ENCODE measurements at regions not wholly inside any gene's neighbourhood (a gene's known extent, or its start where the extent isn't known, plus 50 kb on each side); places are given as distances from the start of the nearest gene placed in this dataset.
"Not testable (repeated sequence)": the region's sequence is repeated elsewhere in the genome, so short reads cannot be mapped to it uniquely, and the experiment has no call there.

GRCh38 chr6:48641544-48641943 is 530.5 kb upstream of the PTCHD4 start:
- no peak for DNase-seq
- TF ChIP-seq, protein P1, sequence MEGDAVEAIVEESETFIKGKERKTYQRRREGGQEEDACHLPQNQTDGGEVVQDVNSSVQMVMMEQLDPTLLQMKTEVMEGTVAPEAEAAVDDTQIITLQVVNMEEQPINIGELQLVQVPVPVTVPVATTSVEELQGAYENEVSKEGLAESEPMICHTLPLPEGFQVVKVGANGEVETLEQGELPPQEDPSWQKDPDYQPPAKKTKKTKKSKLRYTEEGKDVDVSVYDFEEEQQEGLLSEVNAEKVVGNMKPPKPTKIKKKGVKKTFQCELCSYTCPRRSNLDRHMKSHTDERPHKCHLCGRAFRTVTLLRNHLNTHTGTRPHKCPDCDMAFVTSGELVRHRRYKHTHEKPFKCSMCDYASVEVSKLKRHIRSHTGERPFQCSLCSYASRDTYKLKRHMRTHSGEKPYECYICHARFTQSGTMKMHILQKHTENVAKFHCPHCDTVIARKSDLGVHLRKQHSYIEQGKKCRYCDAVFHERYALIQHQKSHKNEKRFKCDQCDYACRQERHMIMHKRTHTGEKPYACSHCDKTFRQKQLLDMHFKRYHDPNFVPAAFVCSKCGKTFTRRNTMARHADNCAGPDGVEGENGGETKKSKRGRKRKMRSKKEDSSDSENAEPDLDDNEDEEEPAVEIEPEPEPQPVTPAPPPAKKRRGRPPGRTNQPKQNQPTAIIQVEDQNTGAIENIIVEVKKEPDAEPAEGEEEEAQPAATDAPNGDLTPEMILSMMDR (IDR thresholded peaks at IDR 0.05), result no peak
- Mint-ChIP-seq H3K27me3 (ENCODE audit: low read depth in 2 of 2) (no peaks in the 10 kb centered on the region), H3K36me3 (peaks cover 13% of the 10 kb centered on the region), H3K27ac (no peak overlapping the region), H3K9me3 (peaks cover 12 to 32% of the 10 kb centered on the region in 2 donors), H3K4me1 (no peaks in the 10 kb centered on the region), H3K4me3 (no peak overlapping the region)
- no peaks in the 10 kb centered on the region for H3K36me3 ChIP-seq (ENCODE audit: control insufficient read depth, insufficient read depth, low read length)
- no peaks in the 10 kb centered on the region for H3K4me1 ChIP-seq (ENCODE audit: control insufficient read depth, insufficient read depth, low read length)
- H3K9me3 ChIP-seq (ENCODE audit: control insufficient read depth, insufficient read depth, low read length), result no peaks in the 10 kb centered on the region
- no peak overlapping the region for H3K4me3 ChIP-seq (ENCODE audit: low read length)
- no peaks in the 10 kb centered on the region for H3K27me3 ChIP-seq (ENCODE audit: control insufficient read depth, insufficient read depth, low read length)
- WGBS (ENCODE audit: insufficient coverage), result 45% methylated on average over 1 of the region's 2 CpGs
- intact Hi-C loops (cut with micrococcal nuclease), result no loop called here
- no peak for ATAC-seq
- H3K27ac ChIP-seq (ENCODE audit: low read length), result no peak overlapping the region

DNA sequence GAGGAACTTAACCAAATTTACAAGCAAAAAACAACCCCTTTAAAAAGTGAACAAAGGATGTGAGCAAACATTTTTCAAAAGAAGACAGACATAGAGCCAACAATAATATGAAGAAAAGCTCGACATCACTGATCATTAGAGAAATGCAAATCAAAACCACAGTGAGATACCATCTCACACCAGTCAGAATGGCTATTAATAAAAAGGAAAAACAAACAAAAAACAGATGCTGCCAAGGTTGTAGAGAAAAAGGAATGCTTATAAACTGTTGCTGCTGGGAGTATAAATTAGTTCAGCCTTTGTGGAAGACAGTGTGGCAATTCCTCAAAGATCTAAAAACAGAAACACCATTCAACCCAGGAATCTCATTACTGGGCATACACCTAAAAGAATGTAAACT is 527.8 kb upstream of the PTCHD4 start:
- H3K27me3 Mint-ChIP-seq (ENCODE audit: low read depth in 2 of 2); H3K4me1 ChIP-seq (ENCODE audit: control insufficient read depth, insufficient read depth, low read length); ATAC-seq; H3K27ac Mint-ChIP-seq; intact Hi-C loops (cut with micrococcal nuclease); H3K27ac ChIP-seq (ENCODE audit: low read length); H3K4me1 Mint-ChIP-seq; H3K4me3 Mint-ChIP-seq; H3K36me3 ChIP-seq (ENCODE audit: control insufficient read depth, insufficient read depth, low read length); H3K27me3 ChIP-seq (ENCODE audit: control insufficient read depth, insufficient read depth, low read length); H3K4me3 ChIP-seq (ENCODE audit: low read length); H3K9me3 ChIP-seq (ENCODE audit: control insufficient read depth, insufficient read depth, low read length); DNase-seq: not testable (repeated sequence)
- Mint-ChIP-seq H3K9me3 (peaks cover 12 to 33% of the 10 kb centered on the region in 2 donors), H3K36me3 (peaks cover 13% of the 10 kb centered on the region)
- WGBS (ENCODE audit: insufficient coverage), result no CpG with 5 or more reads among the region's 1 CpG

DNA sequence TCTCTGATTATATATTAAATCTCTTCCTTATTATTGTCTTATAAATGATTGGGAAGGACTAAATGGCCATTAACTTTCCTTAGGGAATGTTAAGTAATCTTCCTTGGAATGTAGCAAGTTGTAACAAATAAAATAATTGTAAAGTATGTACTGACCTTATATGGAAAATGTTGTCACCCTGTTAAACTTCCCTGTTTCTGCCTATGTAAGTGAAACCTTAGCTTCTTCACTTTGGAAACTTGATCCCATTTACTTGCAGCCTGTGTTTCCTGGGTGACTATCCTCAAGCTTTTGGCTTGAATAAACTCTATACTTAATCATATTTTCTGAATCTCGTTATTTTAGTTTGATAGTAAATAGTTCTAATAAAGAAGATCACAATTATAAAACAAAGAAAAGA is 519.5 kb upstream of the PTCHD4 start:
- Mint-ChIP-seq H3K36me3 (peaks cover 7% of the 10 kb centered on the region), H3K4me3 (no peak overlapping the region), H3K27ac (no peak overlapping the region), H3K27me3 (ENCODE audit: low read depth in 2 of 2) (no peaks in the 10 kb centered on the region), H3K9me3 (peaks cover 10 to 13% of the 10 kb centered on the region in 2 donors), H3K4me1 (no peaks in the 10 kb centered on the region)
- WGBS (ENCODE audit: insufficient coverage), result no CpG with 5 or more reads among the region's 1 CpG
- H3K4me1 ChIP-seq (ENCODE audit: control insufficient read depth, insufficient read depth, low read length), result no peaks in the 10 kb centered on the region
- H3K27ac ChIP-seq (ENCODE audit: low read length), result no peak overlapping the region
- no peaks in the 10 kb centered on the region for H3K27me3 ChIP-seq (ENCODE audit: control insufficient read depth, insufficient read depth, low read length)
- intact Hi-C loops (cut with micrococcal nuclease), result no loop called here
- TF ChIP-seq, protein P1 (IDR thresholded peaks at IDR 0.05), result no peak
- H3K9me3 ChIP-seq (ENCODE audit: control insufficient read depth, insufficient read depth, low read length), result peaks cover 3% of the 10 kb centered on the region
- DNase-seq, result no peak
- no peak overlapping the region for H3K4me3 ChIP-seq (ENCODE audit: low read length)
- ATAC-seq, result no peak
- H3K36me3 ChIP-seq (ENCODE audit: control insufficient read depth, insufficient read depth, low read length), result no peaks in the 10 kb centered on the region

- Mint-ChIP-seq H3K4me3 (no peak overlapping the region), H3K9me3 (peaks cover 16 to 19% of the 10 kb centered on the region in 2 donors), H3K27ac (no peak overlapping the region), H3K36me3 (peaks cover 7% of the 10 kb centered on the region), H3K4me1 (no peaks in the 10 kb centered on the region), H3K27me3 (ENCODE audit: low read depth in 2 of 2) (no peaks in the 10 kb centered on the region)
- TF ChIP-seq, protein P1 (IDR thresholded peaks at IDR 0.05), result no peak
- no peaks in the 10 kb centered on the region for H3K36me3 ChIP-seq (ENCODE audit: control insufficient read depth, insufficient read depth, low read length)
- ATAC-seq, result no peak
- no peaks in the 10 kb centered on the region for H3K27me3 ChIP-seq (ENCODE audit: control insufficient read depth, insufficient read depth, low read length)
- H3K9me3 ChIP-seq (ENCODE audit: control insufficient read depth, insufficient read depth, low read length), result peaks cover 3% of the 10 kb centered on the region
- H3K27ac ChIP-seq (ENCODE audit: low read length), result no peak overlapping the region
- no peak overlapping the region for H3K4me3 ChIP-seq (ENCODE audit: low read length)
- 76% methylated on average over 3 of the region's 3 CpGs for WGBS (ENCODE audit: insufficient coverage)
- no peaks in the 10 kb centered on the region for H3K4me1 ChIP-seq (ENCODE audit: control insufficient read depth, insufficient read depth, low read length)
- intact Hi-C loops (cut with micrococcal nuclease), result no loop called here
- no peak for DNase-seq
Observed at GRCh38 chr6:48628316-48628715, 517.3 kb upstream of the PTCHD4 start.

All from natural killer cell (primary cell).